ENCODE measurements at regions not wholly inside any gene's neighbourhood (a gene's known extent, or its start where the extent isn't known, plus 50 kb on each side); places are given as distances from the start of the nearest gene placed in this dataset.

DNA sequence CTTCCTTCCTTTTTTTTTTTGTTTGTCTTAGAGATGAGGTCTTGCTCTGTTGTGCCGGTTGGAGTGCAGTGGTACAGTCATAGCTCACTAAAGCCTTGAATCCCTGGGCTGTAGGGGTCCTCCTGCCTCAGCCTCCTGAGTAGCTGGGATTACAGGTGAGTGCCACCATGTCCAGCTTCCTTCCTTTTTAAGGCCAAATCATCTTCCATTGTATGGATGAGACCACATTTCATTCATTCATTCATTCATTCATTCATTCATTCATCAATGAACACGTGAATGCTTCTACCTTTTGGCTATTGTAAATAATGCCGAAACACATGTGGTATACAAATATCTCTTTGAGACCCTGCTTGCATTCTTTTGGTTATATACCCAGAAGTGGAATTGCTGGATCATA is 60.0 kb upstream of the BAIAP2L1 start:
- no peak for TF ChIP-seq CTCF (conservative IDR thresholded peaks at IDR 0.05; ENCODE audit: low read depth, low read length)
- DNase-seq (ENCODE audit: low read depth): no peak
- H3K4me3 ChIP-seq (ENCODE audit: low read depth, low read length): no peak overlapping the region

DNA sequence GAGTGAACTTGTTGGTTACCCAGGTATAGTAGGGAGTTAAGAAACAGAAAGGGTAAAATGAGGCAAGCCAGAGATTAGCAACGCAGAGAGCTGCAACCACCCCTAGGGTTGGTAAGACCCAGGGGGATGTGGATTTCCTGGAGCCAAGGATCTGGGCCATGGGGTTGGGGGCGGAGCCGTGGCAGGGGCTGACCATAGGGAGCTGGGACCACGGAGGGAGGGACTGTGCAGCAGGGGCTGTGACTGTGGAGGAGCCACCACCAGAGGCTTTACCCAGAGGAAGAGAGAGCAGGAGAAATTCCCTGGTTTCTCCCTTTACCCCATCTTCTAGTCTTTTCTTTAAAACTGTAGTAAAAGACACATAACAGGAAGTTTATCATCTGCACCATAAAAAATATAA is 58.6 kb upstream of the BAIAP2L1 start:
- no peak overlapping the region for H3K4me3 ChIP-seq (ENCODE audit: low read depth, low read length)
- no peak for TF ChIP-seq CTCF (conservative IDR thresholded peaks at IDR 0.05; ENCODE audit: low read depth, low read length)
- no peak for DNase-seq (ENCODE audit: low read depth)

- no peak overlapping the region for H3K4me3 ChIP-seq (ENCODE audit: low read depth, low read length)
- TF ChIP-seq CTCF (conservative IDR thresholded peaks at IDR 0.05; ENCODE audit: low read depth, low read length): no peak
- DNase-seq (ENCODE audit: low read depth): no peak
Measured at GRCh38 chr7:98458090-98458875, 57.4 kb upstream of the BAIAP2L1 start.

- no peak overlapping the region for H3K4me3 ChIP-seq (ENCODE audit: low read depth, low read length)
- no peak for TF ChIP-seq CTCF (conservative IDR thresholded peaks at IDR 0.05; ENCODE audit: low read depth, low read length)
- no peak for DNase-seq (ENCODE audit: low read depth)
Measured at GRCh38 chr7:98456866-98457265, 56.0 kb upstream of the BAIAP2L1 start.

DNA sequence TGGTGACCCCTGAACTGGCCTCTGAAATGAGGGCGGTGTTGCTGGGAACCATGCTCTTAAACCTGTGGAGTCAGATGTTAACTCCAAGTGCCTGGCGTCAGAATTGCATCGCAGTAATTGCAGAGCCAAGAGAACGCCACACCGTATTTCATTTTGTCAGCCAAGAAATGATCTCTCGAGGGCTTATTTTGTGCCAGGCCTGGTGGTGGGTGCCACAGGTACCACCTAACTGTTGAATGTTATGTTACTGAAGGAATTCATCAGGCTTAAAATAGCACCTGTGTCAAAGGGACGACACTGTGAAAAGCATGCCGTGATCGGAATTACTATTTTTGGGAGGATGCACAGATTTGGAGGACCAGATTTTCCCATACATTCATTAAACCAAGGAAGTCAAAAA is 51.9 kb upstream of the BAIAP2L1 start:
- H3K4me3 ChIP-seq (ENCODE audit: low read depth, low read length): no peak overlapping the region
- DNase-seq (ENCODE audit: low read depth): no peak
- no peak for TF ChIP-seq CTCF (conservative IDR thresholded peaks at IDR 0.05; ENCODE audit: low read depth, low read length)

Measured in epithelial cell of proximal tubule (primary cell).